ENCODE measurements at regions not wholly inside any gene's neighbourhood (a gene's known extent, or its start where the extent isn't known, plus 50 kb on each side); places are given as distances from the start of the nearest gene placed in this dataset.
"Not testable (repeated sequence)": the region's sequence is repeated elsewhere in the genome, so short reads cannot be mapped to it uniquely, and the experiment has no call there.

DNA sequence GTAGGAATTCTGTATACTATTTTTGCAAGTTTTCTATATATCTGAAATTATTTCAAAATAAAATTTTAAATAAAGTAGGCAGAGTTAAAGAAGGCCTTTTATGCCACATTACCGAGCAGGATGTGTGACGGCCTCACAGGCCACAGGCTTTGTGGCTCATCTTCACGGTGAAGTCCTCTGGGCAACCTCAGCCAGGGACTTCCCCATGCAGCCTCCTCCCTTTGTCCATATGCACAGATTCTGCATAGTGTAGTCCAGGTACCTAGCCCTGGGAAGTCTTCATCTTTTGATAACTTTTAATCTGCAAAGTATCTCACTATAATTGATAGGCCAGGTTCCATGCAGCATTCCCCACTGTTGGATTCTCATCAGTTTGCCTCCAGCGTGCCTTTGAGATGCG is 62.8 kb downstream of the ARHGAP11B start:
- not testable (repeated sequence) for TF ChIP-seq POLR2A (IDR thresholded peaks at IDR 0.05; ENCODE audit: low read length); GATA1 (IDR thresholded peaks at IDR 0.05; ENCODE audit: low read depth, low read length)
